ENCODE measurements at regions not wholly inside any gene's neighbourhood (a gene's known extent, or its start where the extent isn't known, plus 50 kb on each side); places are given as distances from the start of the nearest gene placed in this dataset.

- H2BK15ac ChIP-seq (ENCODE audit: low read depth, low read length) = no peak overlapping the region
- dilution Hi-C loops (cut with HindIII; ENCODE audit: low sequenced_read_pairs, unreplicated experiment) = no loop called here
- no peak overlapping the region for H3K18ac ChIP-seq (ENCODE audit: low read depth, low read length)
- intact Hi-C loops (cut with micrococcal nuclease) = no loop called here
- no peaks in the 10 kb centered on the region for H4K20me1 ChIP-seq (ENCODE audit: insufficient read depth, low read length)
- CTCF ChIA-PET = no interaction called here
- in situ Hi-C loops (cut with MboI; ENCODE audit: low sequenced_read_pairs) = no loop called here
- DNase-seq (no peak), ATAC-seq (ENCODE audit: low read depth) (no peak)
- no peak overlapping the region for H3K56ac ChIP-seq (ENCODE audit: extremely low read depth, insufficient read depth, low read length)
- no peaks in the 10 kb centered on the region for H3K9me1 ChIP-seq (ENCODE audit: insufficient read depth, low read length)
- no peak overlapping the region for H4K8ac ChIP-seq (ENCODE audit: low read depth in 2 of 2, low read length in 2 of 2)
- no peaks in the 10 kb centered on the region for H3K4me1 ChIP-seq (ENCODE audit: control insufficient read depth, insufficient read depth, low read length)
- H3K4me3 ChIP-seq (ENCODE audit: insufficient read depth, low read depth, low read length) = no peak overlapping the region
- no peak for TF ChIP-seq CEBPB (IDR thresholded peaks at IDR 0.05; ENCODE audit: low read depth, low read length)
- no peak for TF ChIP-seq USF2 (IDR thresholded peaks at IDR 0.05; ENCODE audit: low read depth, low read length)
- no peak for TF ChIP-seq CHD1 (IDR thresholded peaks at IDR 0.05; ENCODE audit: low read depth, low read length)
- no peak for TF ChIP-seq MAZ (IDR thresholded peaks at IDR 0.05; ENCODE audit: borderline replicate concordance, low read depth, low read length)
- TF ChIP-seq BHLHE40 (IDR thresholded peaks at IDR 0.05; ENCODE audit: low read depth, low read length) = no peak
- no peak for TF ChIP-seq RCOR1 (IDR thresholded peaks at IDR 0.05; ENCODE audit: insufficient replicate concordance, low read length)
- no peak for TF ChIP-seq RAD21 (IDR thresholded peaks at IDR 0.05; ENCODE audit: low read length)
- TF ChIP-seq FOS (IDR thresholded peaks at IDR 0.05; ENCODE audit: low read depth, low read length) = no peak
- TF ChIP-seq NFE2L2 (IDR thresholded peaks at IDR 0.05; ENCODE audit: low read depth, low read length) = no peak
- TF ChIP-seq SMC3 (IDR thresholded peaks at IDR 0.05; ENCODE audit: low read depth, low read length) = no peak
- TF ChIP-seq CTCF (conservative IDR thresholded peaks at IDR 0.05; ENCODE audit: low read depth, low read length) = no peak
- TF ChIP-seq MAFK (IDR thresholded peaks at IDR 0.05; ENCODE audit: low read depth, low read length) = no peak
- TF ChIP-seq RFX5 (IDR thresholded peaks at IDR 0.05; ENCODE audit: low read depth, low read length) = no peak
- TF ChIP-seq MXI1 (IDR thresholded peaks at IDR 0.05; ENCODE audit: borderline replicate concordance, low read depth, low read length) = no peak
- no peak for TF ChIP-seq POLR2A (IDR thresholded peaks at IDR 0.05; ENCODE audit: low read depth, low read length)
- TF ChIP-seq ELK1 (IDR thresholded peaks at IDR 0.05; ENCODE audit: borderline replicate concordance, low read depth, low read length) = no peak
- POLR2A ChIA-PET (ENCODE audit: unreplicated experiment) = no interaction called here
- H3K27ac ChIP-seq (ENCODE audit: insufficient read depth, low read length) = no peak overlapping the region
- no peak overlapping the region for H4K5ac ChIP-seq (ENCODE audit: low read depth, low read length)
- H3K79me1 ChIP-seq (ENCODE audit: low read depth in 1 of 2, low read length in 2 of 2) = no peaks in the 10 kb centered on the region
- H3K9me3 ChIP-seq (ENCODE audit: control insufficient read depth, insufficient read depth, low read length) = no peaks in the 10 kb centered on the region
- H2BK20ac ChIP-seq (ENCODE audit: low read depth, low read length) = no peak overlapping the region
- H3K36me3 ChIP-seq (ENCODE audit: control insufficient read depth, insufficient read depth, low read length) = no peaks in the 10 kb centered on the region
- H4K91ac ChIP-seq (ENCODE audit: insufficient read depth, low read depth, low read length) = no peak overlapping the region
- no peak overlapping the region for H3K4me2 ChIP-seq (ENCODE audit: low read depth, low read length)
- H3K14ac ChIP-seq (replicated peaks; ENCODE audit: low read depth, low read length) = no peak overlapping the region
- H3K27me3 ChIP-seq (ENCODE audit: control insufficient read depth, insufficient read depth, low read length) = no peaks in the 10 kb centered on the region
- H3K9ac ChIP-seq (ENCODE audit: low read depth, low read length) = no peak overlapping the region
- no peak overlapping the region for H2AK5ac ChIP-seq (ENCODE audit: low read depth, low read length)
- H3K23ac ChIP-seq (ENCODE audit: low read depth, low read length) = no peak overlapping the region
- H2AFZ ChIP-seq (replicated peaks; ENCODE audit: low read length, poor library complexity) = no peak overlapping the region
- no peak overlapping the region for H2AK9ac ChIP-seq (replicated peaks; ENCODE audit: low read depth, low read length, poor library complexity)
- BruUV-seq (replicated peaks) = no TSS peak
- no peak overlapping the region for H3K4ac ChIP-seq (ENCODE audit: low read depth, low read length)
- H2BK5ac ChIP-seq (ENCODE audit: low read depth, low read length, poor library complexity, severe bottlenecking) = no peak overlapping the region
- no peak overlapping the region for H2BK120ac ChIP-seq (ENCODE audit: low read depth, low read length)
Observed at GRCh38 chr14:65880507-65880906, 468.0 kb downstream of the FUT8 start.
